ENCODE measurements at regions not wholly inside any gene's neighbourhood (a gene's known extent, or its start where the extent isn't known, plus 50 kb on each side); places are given as distances from the start of the nearest gene placed in this dataset.

DNA sequence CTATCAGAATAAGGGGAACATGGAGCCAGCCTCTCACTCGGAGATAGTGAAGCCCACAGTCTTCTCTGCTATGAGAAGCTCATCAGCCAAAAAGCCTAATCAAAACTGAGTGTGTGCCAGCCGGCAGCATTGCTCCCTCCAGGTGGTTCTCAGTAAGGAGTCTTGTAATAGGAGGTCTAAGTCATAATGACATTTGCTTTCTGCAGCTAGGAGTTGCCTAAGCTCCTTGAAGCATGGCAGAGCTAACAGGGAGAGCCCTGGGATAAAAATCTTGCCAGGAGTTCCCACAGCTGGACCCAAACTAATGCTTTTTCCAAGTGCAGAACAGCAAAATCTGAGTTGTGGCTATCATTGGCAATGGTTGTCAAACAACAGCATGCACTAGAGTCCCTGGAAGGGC, 245.2 kb downstream of the SPATA18 start:
- H3K79me2 ChIP-seq (ENCODE audit: control insufficient read depth, insufficient read depth, low read length), result no peaks in the 10 kb centered on the region
- dilution Hi-C loops (cut with MboI; ENCODE audit: extremely low pct_ligation_motif_present, low sequenced_read_pairs), result no loop called here
- no TSS peak for BruUV-seq (replicated peaks)
- no peak overlapping the region for H3K4me2 ChIP-seq (ENCODE audit: insufficient read depth, low read length)
- TF ChIP-seq FOS (IDR thresholded peaks at IDR 0.05; ENCODE audit: borderline replicate concordance, insufficient read depth, low read length), result no peak
- no peak overlapping the region for H3K4me3 ChIP-seq (replicated peaks in 1 of 3; ENCODE audit: insufficient read depth in 1 of 3, low read depth in 1 of 3, low read length in 3 of 3)
- no peak for DNase-seq (ENCODE audit: low read depth, low spot score)
- ChIA-PET POLR2A (no interaction called here), CTCF (no interaction called here)
- no peak for FAIRE-seq
- H3K27ac ChIP-seq (ENCODE audit: insufficient read depth, low read depth, low read length), result no peak overlapping the region
- intact Hi-C loops (cut with micrococcal nuclease), result no loop called here
- no peak overlapping the region for H3K9ac ChIP-seq (replicated peaks; ENCODE audit: extremely low read depth, insufficient read depth, low read length)
- no peaks in the 10 kb centered on the region for H3K9me1 ChIP-seq (replicated peaks; ENCODE audit: control insufficient read depth, extremely low read depth, insufficient read depth, low read length)
- no peaks in the 10 kb centered on the region for H3K36me3 ChIP-seq (ENCODE audit: control insufficient read depth in 2 of 2, extremely low read depth in 1 of 2, insufficient read depth in 2 of 2, low read length in 2 of 2)
- no peak overlapping the region for H2AFZ ChIP-seq (ENCODE audit: low read depth, low read length)
- no peaks in the 10 kb centered on the region for H3K4me1 ChIP-seq (ENCODE audit: control insufficient read depth, extremely low read depth, insufficient read depth, low read length)
- no peaks in the 10 kb centered on the region for H3K27me3 ChIP-seq (ENCODE audit: control insufficient read depth in 2 of 2, insufficient read depth in 2 of 2, low read length in 2 of 2)
- no peaks in the 10 kb centered on the region for H3K9me3 ChIP-seq (replicated peaks; ENCODE audit: control insufficient read depth, insufficient read depth, low read length)
- no peaks in the 10 kb centered on the region for H4K20me1 ChIP-seq (replicated peaks; ENCODE audit: control insufficient read depth, extremely low read depth, insufficient read depth, low read length)

DNA sequence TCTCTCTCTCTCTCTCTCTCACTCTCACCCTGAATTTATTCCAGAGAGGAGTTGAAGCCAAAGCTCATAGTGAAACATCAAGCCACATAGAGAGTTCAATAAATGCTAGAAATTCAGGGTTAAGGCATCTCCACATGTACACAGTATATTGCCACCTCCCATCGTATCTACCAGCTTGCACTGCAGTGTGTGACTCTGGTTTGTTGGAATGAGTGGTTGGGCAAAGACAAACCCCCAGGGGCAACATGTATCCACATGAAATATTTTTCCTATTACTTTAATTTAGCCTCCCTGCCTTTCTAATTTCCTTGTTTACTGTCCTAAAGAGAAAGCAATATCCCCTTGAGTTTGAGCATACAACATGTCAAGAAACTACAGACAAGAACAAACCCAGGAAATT, 247.3 kb downstream of the SPATA18 start:
- no peaks in the 10 kb centered on the region for H3K79me2 ChIP-seq (ENCODE audit: control insufficient read depth, insufficient read depth, low read length)
- no peak overlapping the region for H3K4me3 ChIP-seq (replicated peaks in 1 of 3; ENCODE audit: insufficient read depth in 1 of 3, low read depth in 1 of 3, low read length in 3 of 3)
- no peak overlapping the region for H3K9ac ChIP-seq (replicated peaks; ENCODE audit: extremely low read depth, insufficient read depth, low read length)
- no peaks in the 10 kb centered on the region for H3K9me1 ChIP-seq (replicated peaks; ENCODE audit: control insufficient read depth, extremely low read depth, insufficient read depth, low read length)
- ChIA-PET CTCF (no interaction called here), POLR2A (no interaction called here)
- H3K4me1 ChIP-seq (ENCODE audit: control insufficient read depth, extremely low read depth, insufficient read depth, low read length), result no peaks in the 10 kb centered on the region
- no peak overlapping the region for H3K4me2 ChIP-seq (ENCODE audit: insufficient read depth, low read length)
- BruUV-seq (replicated peaks), result no TSS peak
- FAIRE-seq (no peak), DNase-seq (ENCODE audit: low read depth, low spot score) (no peak)
- H3K27me3 ChIP-seq (ENCODE audit: control insufficient read depth in 2 of 2, insufficient read depth in 2 of 2, low read length in 2 of 2), result no peaks in the 10 kb centered on the region
- no peaks in the 10 kb centered on the region for H4K20me1 ChIP-seq (replicated peaks; ENCODE audit: control insufficient read depth, extremely low read depth, insufficient read depth, low read length)
- no peak for TF ChIP-seq MAX (IDR thresholded peaks at IDR 0.05; ENCODE audit: insufficient read depth, insufficient read length)
- TF ChIP-seq POLR2AphosphoS5 (IDR thresholded peaks at IDR 0.05; ENCODE audit: insufficient read depth, low read depth, low read length), result no peak
- no peak for TF ChIP-seq FOS (IDR thresholded peaks at IDR 0.05; ENCODE audit: borderline replicate concordance, insufficient read depth, low read length)
- dilution Hi-C loops (cut with MboI; ENCODE audit: extremely low pct_ligation_motif_present, low sequenced_read_pairs), result no loop called here
- no peaks in the 10 kb centered on the region for H3K9me3 ChIP-seq (replicated peaks; ENCODE audit: control insufficient read depth, insufficient read depth, low read length)
- no peak overlapping the region for H3K27ac ChIP-seq (ENCODE audit: insufficient read depth, low read depth, low read length)
- intact Hi-C loops (cut with micrococcal nuclease), result no loop called here
- no peak overlapping the region for H2AFZ ChIP-seq (ENCODE audit: low read depth, low read length)
- H3K36me3 ChIP-seq (ENCODE audit: control insufficient read depth in 2 of 2, extremely low read depth in 1 of 2, insufficient read depth in 2 of 2, low read length in 2 of 2), result no peaks in the 10 kb centered on the region
